Brain microvascular endothelial cell (primary cell): ENCODE measurements at regions not wholly inside any gene's neighbourhood (a gene's known extent, or its start where the extent isn't known, plus 50 kb on each side); places are given as distances from the start of the nearest gene placed in this dataset.
"Not testable (repeated sequence)": the region's sequence is repeated elsewhere in the genome, so short reads cannot be mapped to it uniquely, and the experiment has no call there.

Source experiments
- DNase-seq: peaks from one replicate; pipeline ENCODE4 v3.0.0-alpha.2; 2020
- H3K27ac ChIP-seq: fragments of 250-450 bp; sonication (Bioruptor Pico); 2 replicates; pipeline ENCODE4 v1.5.1; 2020; ENCODE audit warnings: mild to moderate bottlenecking, moderate library complexity
- H3K27me3 ChIP-seq: fragments of 250-450 bp; sonication (Bioruptor Pico); replicated peaks from 2 replicates; pipeline ENCODE4 v1.5.1; 2020; ENCODE audit warnings: mild to moderate bottlenecking
- H3K36me3 ChIP-seq: fragments of 250-450 bp; sonication (Bioruptor Pico); replicated peaks from 2 replicates; pipeline ENCODE4 v1.5.1; 2020; ENCODE audit warnings: mild to moderate bottlenecking
- H3K4me3 ChIP-seq: 2 replicates; pipeline ENCODE4 v1.5.1; 2011; ENCODE audit warnings: low read depth, mild to moderate bottlenecking, control low read depth, low read length, moderate library complexity
- in situ Hi-C: cut with HindIII; loops from 2 replicates; pipeline ENCODE4 v1.10.0; 2017; ENCODE audit warnings: low sequenced_read_pairs, low pct_ligation_motif_present
- TF ChIP-seq, protein P1 (sequence below): IDR thresholded peaks from 2 replicates; pipeline ENCODE4 v1.5.1; 2011; ENCODE audit warnings: low read depth, mild to moderate bottlenecking, moderate library complexity, low read length, control low read depth, inconsistent platforms; ENCODE audit errors: missing control alignments

DNA sequence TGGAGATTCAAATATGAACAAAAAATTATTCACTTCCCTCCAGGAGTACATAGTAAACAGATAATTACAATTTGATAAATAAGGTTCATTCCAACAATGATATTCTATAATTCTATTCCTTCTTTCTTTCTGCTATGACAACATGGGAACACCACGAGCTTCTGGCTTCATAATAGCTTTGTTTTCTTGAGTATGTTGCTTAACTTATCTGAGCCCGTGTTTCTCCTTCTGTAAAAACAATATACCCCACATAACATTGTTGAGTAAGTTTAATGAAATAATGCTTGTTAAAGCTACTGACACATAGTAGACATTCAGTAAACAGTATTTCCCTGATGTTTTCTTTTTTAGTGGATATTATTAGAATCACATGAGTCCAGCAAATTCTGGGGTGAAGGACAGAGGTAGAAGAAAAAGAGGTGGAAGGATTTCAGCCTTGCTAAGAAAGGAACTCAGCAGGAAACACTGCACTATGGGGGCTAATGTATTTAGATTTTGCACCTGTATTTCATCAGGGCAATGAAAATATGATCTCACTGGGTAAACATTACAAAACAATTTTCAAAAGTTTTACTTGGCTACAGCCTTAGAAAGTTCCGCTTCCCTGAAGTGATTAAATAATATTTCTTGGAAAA is 430.8 kb upstream of the C1orf87 start:
- TF ChIP-seq, protein P1, sequence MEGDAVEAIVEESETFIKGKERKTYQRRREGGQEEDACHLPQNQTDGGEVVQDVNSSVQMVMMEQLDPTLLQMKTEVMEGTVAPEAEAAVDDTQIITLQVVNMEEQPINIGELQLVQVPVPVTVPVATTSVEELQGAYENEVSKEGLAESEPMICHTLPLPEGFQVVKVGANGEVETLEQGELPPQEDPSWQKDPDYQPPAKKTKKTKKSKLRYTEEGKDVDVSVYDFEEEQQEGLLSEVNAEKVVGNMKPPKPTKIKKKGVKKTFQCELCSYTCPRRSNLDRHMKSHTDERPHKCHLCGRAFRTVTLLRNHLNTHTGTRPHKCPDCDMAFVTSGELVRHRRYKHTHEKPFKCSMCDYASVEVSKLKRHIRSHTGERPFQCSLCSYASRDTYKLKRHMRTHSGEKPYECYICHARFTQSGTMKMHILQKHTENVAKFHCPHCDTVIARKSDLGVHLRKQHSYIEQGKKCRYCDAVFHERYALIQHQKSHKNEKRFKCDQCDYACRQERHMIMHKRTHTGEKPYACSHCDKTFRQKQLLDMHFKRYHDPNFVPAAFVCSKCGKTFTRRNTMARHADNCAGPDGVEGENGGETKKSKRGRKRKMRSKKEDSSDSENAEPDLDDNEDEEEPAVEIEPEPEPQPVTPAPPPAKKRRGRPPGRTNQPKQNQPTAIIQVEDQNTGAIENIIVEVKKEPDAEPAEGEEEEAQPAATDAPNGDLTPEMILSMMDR = no peak
- in situ Hi-C loops = no loop called here
- H3K36me3 ChIP-seq = no peaks in the 10 kb centered on the region
- no peak overlapping the region for H3K27ac ChIP-seq
- DNase-seq = no peak
- H3K4me3 ChIP-seq = no peak overlapping the region
- H3K27me3 ChIP-seq = no peaks in the 10 kb centered on the region

DNA sequence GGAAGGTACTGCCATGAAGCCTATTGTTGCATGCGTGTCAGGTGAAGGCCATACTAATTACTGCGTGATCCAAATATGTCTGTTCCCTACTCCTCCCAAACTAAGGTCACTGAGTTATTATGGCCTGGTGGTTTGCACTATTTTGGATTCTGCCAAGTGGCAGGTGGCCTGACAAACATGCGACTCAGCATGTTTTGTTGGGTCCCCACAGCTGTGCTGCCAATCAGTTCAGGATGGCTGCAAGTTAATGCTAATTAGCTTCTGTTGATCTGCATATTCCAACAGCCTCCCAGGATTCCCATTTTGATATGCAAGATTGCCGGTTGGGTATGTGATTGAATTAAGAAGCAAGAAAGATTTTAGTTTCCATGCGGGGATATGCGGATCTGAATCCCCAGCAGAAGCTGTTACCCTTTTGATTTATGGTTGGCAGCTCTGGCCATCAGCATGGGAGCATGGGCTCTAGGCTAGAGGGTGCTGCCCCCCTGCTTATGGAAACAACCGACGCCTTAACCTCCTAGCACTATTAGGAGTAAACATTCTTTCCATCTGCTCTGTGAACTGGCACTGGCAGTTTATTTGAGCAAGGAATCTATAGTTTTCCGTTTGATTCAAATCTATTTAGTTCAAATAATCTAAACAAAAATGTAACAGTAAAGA is 429.8 kb upstream of the C1orf87 start:
- Histone ChIP-seq H3K36me3 (no peaks in the 10 kb centered on the region), H3K27me3 (no peaks in the 10 kb centered on the region), H3K4me3 (no peak overlapping the region), H3K27ac (no peak overlapping the region)
- in situ Hi-C loops = no loop called here
- TF ChIP-seq, protein P1 = no peak
- DNase-seq = no peak

DNA sequence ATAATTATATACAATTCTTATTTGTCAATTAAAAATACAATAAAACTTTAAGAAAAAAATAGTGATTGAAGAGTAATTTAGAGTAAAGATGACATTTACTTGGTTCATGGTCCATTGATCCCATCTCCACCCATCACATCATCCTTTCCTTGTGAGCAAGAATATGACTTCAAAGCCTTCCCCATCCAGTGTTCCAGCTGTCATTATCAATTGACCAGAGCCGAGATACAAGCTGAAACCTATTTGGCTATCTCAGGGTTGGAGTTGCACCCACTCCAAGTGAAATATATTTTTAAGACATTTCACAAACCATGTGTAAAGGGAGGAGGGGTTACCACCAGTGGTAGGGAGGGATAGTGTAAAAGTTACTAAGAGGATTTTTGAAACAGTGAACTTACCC is 428.9 kb upstream of the C1orf87 start:
- TF ChIP-seq, protein P1 = no peak
- DNase-seq = no peak
- Histone ChIP-seq H3K36me3 (no peaks in the 10 kb centered on the region), H3K4me3 (no peak overlapping the region), H3K27me3 (no peaks in the 10 kb centered on the region), H3K27ac (no peak overlapping the region)
- in situ Hi-C loops = no loop called here

DNA sequence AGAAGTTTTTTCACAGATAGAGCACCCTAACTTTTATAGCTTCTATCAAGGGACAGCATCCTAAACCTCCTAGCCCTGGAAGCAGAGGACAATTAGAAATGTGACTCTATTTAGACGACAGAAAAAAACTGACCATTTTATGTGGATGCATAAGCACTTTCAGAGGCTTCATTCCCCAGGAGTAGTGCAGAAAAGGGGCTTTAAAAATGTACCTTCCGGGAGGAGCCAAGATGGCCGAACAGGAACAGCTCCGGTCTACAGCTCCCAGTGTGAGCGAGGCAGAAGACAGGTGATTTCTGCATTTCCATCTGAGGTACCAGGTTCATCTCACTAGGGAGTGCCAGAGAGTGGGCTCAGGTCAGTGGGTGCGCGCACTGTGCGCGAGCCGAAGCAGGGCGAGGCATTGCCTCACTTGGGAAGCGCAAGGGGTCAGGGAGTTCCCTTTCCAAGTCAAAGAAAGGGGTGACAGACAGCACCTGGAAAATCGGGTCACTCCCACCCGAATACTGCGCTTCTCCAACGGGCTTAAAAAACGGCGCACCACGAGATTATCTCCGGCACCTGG is 416.4 kb upstream of the C1orf87 start:
- H3K4me3 ChIP-seq, H3K36me3 ChIP-seq, H3K27ac ChIP-seq, H3K27me3 ChIP-seq, DNase-seq, in situ Hi-C loops: not testable (repeated sequence)

- H3K27me3 ChIP-seq = no peaks in the 10 kb centered on the region
- no peak for DNase-seq
- TF ChIP-seq, protein P1 = no peak
- H3K4me3 ChIP-seq = no peak overlapping the region
- H3K36me3 ChIP-seq = no peaks in the 10 kb centered on the region
- in situ Hi-C loops = no loop called here
- H3K27ac ChIP-seq = no peak overlapping the region
Measured at GRCh38 chr1:60488847-60489246, 415.3 kb upstream of the C1orf87 start.

- H3K27me3 ChIP-seq = no peaks in the 10 kb centered on the region
- TF ChIP-seq, protein P1 = no peak
- H3K27ac ChIP-seq = no peak overlapping the region
- in situ Hi-C loops = no loop called here
- no peaks in the 10 kb centered on the region for H3K36me3 ChIP-seq
- H3K4me3 ChIP-seq = no peak overlapping the region
- DNase-seq = no peak
Measured at GRCh38 chr1:60487565-60488345, 414.2 kb upstream of the C1orf87 start.
